Activated naive CD8-positive, alpha-beta T cell treated with anti-CD3 and anti-CD28 coated beads, Interleukin-2, amount 10 ng/mL, durations not matched to agents 7 days and 5 days (primary cell): ENCODE measurements at regions not wholly inside any gene's neighbourhood (a gene's known extent, or its start where the extent isn't known, plus 50 kb on each side); places are given as distances from the start of the nearest gene placed in this dataset.
A peak's percentile ranks its signal among the peaks of the same experiment; 100 is the strongest.

Experiments
- ATAC-seq: fragments of 150-1000 bp; cut with Tn5 transposase; one replicate; pipeline ENCODE4 v1.10.0; 2021; ENCODE audit warnings: low read depth, moderate library complexity
- POLR2A ChIA-PET: fragments of 350-600 bp; sonication (Branson Sonifier 250); formaldehyde crosslinking; loops from one replicate; lab custom pipeline; 2021; ENCODE audit warnings: antibody characterized with exemption; lab: Charles Lee
- DNase-seq: peaks from one replicate; pipeline ENCODE4 v3.0.0; 2021
- H3K27ac Mint-ChIP-seq: one replicate; pipeline ENCODE4 v1.8.0; 2022; ENCODE audit warnings: mild to moderate bottlenecking, mixed read lengths
- H3K27me3 Mint-ChIP-seq: one replicate; pipeline ENCODE4 v1.8.0; 2022; ENCODE audit warnings: mild to moderate bottlenecking, moderate library complexity, mixed read lengths
- H3K36me3 Mint-ChIP-seq: one replicate; pipeline ENCODE4 v1.8.0; 2021; ENCODE audit warnings: mild to moderate bottlenecking, mixed read lengths
- H3K4me1 Mint-ChIP-seq: one replicate; pipeline ENCODE4 v1.8.0; 2021; ENCODE audit warnings: mixed read lengths
- H3K4me3 Mint-ChIP-seq: one replicate; pipeline ENCODE4 v1.8.0; 2022; ENCODE audit warnings: mild to moderate bottlenecking, moderate library complexity, mixed read lengths
- H3K9me3 Mint-ChIP-seq: one replicate; pipeline ENCODE4 v1.8.0; 2021; ENCODE audit warnings: mixed read lengths

- Mint-ChIP-seq H3K9me3 (no peaks in the 10 kb centered on the region), H3K4me3 (peak overlapping the region; percentile 80), H3K27ac (peak overlapping the region; percentile 89), H3K4me1 (peaks cover 9% of the 10 kb centered on the region), H3K36me3 (no peaks in the 10 kb centered on the region), H3K27me3 (no peaks in the 10 kb centered on the region)
- POLR2A ChIA-PET, result interaction anchor here (0.9 to 1.9 kb wide), 5 partner anchors 20 to 164 kb away, joined by 3 to 10 read pairs (median 4); partner anchors contain the start of gene USP9X
- DNase-seq (no peak), ATAC-seq (peak; percentile 95)
Measured at GRCh38 chrX:40952855-40953254, 132.4 kb upstream of the USP9X start.

- Mint-ChIP-seq H3K36me3 (no peaks in the 10 kb centered on the region), H3K27ac (peak overlapping the region; percentile 89), H3K4me1 (peaks cover 9% of the 10 kb centered on the region), H3K9me3 (no peaks in the 10 kb centered on the region), H3K4me3 (peak overlapping the region; percentile 80), H3K27me3 (no peaks in the 10 kb centered on the region)
- ATAC-seq, result no peak
- POLR2A ChIA-PET, result interaction anchor here (1.3 to 1.9 kb wide), 3 partner anchors 57 to 163 kb away, joined by 4 to 10 read pairs (median 4); partner anchors contain the start of gene USP9X
- no peak for DNase-seq
Measured at GRCh38 chrX:40953369-40953768, 131.9 kb upstream of the USP9X start.

- Mint-ChIP-seq H3K9me3 (no peaks in the 10 kb centered on the region), H3K4me3 (no peak overlapping the region), H3K27me3 (no peaks in the 10 kb centered on the region), H3K36me3 (no peaks in the 10 kb centered on the region), H3K4me1 (no peaks in the 10 kb centered on the region), H3K27ac (no peak overlapping the region)
- POLR2A ChIA-PET, result no interaction called here
- no peak for DNase-seq
- no peak for ATAC-seq
Measured at GRCh38 chrX:40960041-40960440, 125.2 kb upstream of the USP9X start.

- peaks cover 1% of the 10 kb centered on the region for H3K36me3 Mint-ChIP-seq
- no peaks in the 10 kb centered on the region for H3K4me1 Mint-ChIP-seq
- H3K27ac Mint-ChIP-seq, result no peak overlapping the region
- DNase-seq, result no peak
- H3K9me3 Mint-ChIP-seq, result peaks cover 1% of the 10 kb centered on the region
- no peak overlapping the region for H3K4me3 Mint-ChIP-seq
- H3K27me3 Mint-ChIP-seq, result no peaks in the 10 kb centered on the region
- POLR2A ChIA-PET, result no interaction called here
- no peak for ATAC-seq
Measured at GRCh38 chrX:40962793-40963407, 122.3 kb upstream of the USP9X start.

- Mint-ChIP-seq H3K4me3 (no peak overlapping the region), H3K27ac (no peak overlapping the region), H3K27me3 (no peaks in the 10 kb centered on the region), H3K9me3 (peaks cover 1% of the 10 kb centered on the region), H3K4me1 (no peaks in the 10 kb centered on the region), H3K36me3 (peaks cover 1% of the 10 kb centered on the region)
- DNase-seq (no peak), ATAC-seq (no peak)
- POLR2A ChIA-PET, result no interaction called here
Measured at GRCh38 chrX:40964008-40964407, 121.2 kb upstream of the USP9X start.

- POLR2A ChIA-PET, result no interaction called here
- Mint-ChIP-seq H3K27ac (no peak overlapping the region), H3K4me1 (no peaks in the 10 kb centered on the region), H3K4me3 (no peak overlapping the region), H3K36me3 (peaks cover 1% of the 10 kb centered on the region), H3K9me3 (peaks cover 1% of the 10 kb centered on the region), H3K27me3 (no peaks in the 10 kb centered on the region)
- DNase-seq (no peak), ATAC-seq (no peak)
Measured at GRCh38 chrX:40964633-40965586, 120.3 kb upstream of the USP9X start.

GRCh38 chrX:40966213-40966820, 118.9 kb upstream of the USP9X start:
- Mint-ChIP-seq H3K9me3 (peaks cover 4% of the 10 kb centered on the region), H3K36me3 (peaks cover 1% of the 10 kb centered on the region), H3K27me3 (no peaks in the 10 kb centered on the region), H3K4me1 (no peaks in the 10 kb centered on the region), H3K4me3 (no peak overlapping the region), H3K27ac (no peak overlapping the region)
- ATAC-seq (no peak), DNase-seq (no peak)
- POLR2A ChIA-PET, result no interaction called here

- H3K4me1 Mint-ChIP-seq, result no peaks in the 10 kb centered on the region
- H3K4me3 Mint-ChIP-seq, result no peak overlapping the region
- no peak for ATAC-seq
- no peak for DNase-seq
- no peak overlapping the region for H3K27ac Mint-ChIP-seq
- peaks cover 1% of the 10 kb centered on the region for H3K36me3 Mint-ChIP-seq
- H3K27me3 Mint-ChIP-seq, result no peaks in the 10 kb centered on the region
- POLR2A ChIA-PET, result no interaction called here
- peaks cover 6% of the 10 kb centered on the region for H3K9me3 Mint-ChIP-seq
Measured at GRCh38 chrX:40968180-40968579, 117.1 kb upstream of the USP9X start.

GRCh38 chrX:40971736-40972135, 113.5 kb upstream of the USP9X start:
- H3K4me3 Mint-ChIP-seq, result no peak overlapping the region
- H3K36me3 Mint-ChIP-seq, result no peaks in the 10 kb centered on the region
- no peak for DNase-seq
- POLR2A ChIA-PET, result no interaction called here
- H3K4me1 Mint-ChIP-seq, result no peaks in the 10 kb centered on the region
- H3K27ac Mint-ChIP-seq, result no peak overlapping the region
- ATAC-seq, result no peak
- no peaks in the 10 kb centered on the region for H3K27me3 Mint-ChIP-seq
- H3K9me3 Mint-ChIP-seq, result peaks cover 5% of the 10 kb centered on the region

- Mint-ChIP-seq H3K27me3 (no peaks in the 10 kb centered on the region), H3K4me3 (no peak overlapping the region), H3K36me3 (no peaks in the 10 kb centered on the region), H3K4me1 (no peaks in the 10 kb centered on the region), H3K9me3 (peaks cover 9% of the 10 kb centered on the region), H3K27ac (no peak overlapping the region)
- ATAC-seq (no peak), DNase-seq (no peak)
- POLR2A ChIA-PET, result no interaction called here
Measured at GRCh38 chrX:40973619-40974018, 111.6 kb upstream of the USP9X start.

GRCh38 chrX:40975951-40976350, 109.3 kb upstream of the USP9X start:
- Mint-ChIP-seq H3K27me3 (no peaks in the 10 kb centered on the region), H3K9me3 (peaks cover 11% of the 10 kb centered on the region), H3K27ac (no peak overlapping the region), H3K4me3 (no peak overlapping the region), H3K4me1 (no peaks in the 10 kb centered on the region), H3K36me3 (no peaks in the 10 kb centered on the region)
- no peak for DNase-seq
- ATAC-seq, result no peak
- POLR2A ChIA-PET, result no interaction called here

GRCh38 chrX:40976981-40977380, 108.3 kb upstream of the USP9X start:
- Mint-ChIP-seq H3K4me3 (no peak overlapping the region), H3K36me3 (no peaks in the 10 kb centered on the region), H3K27ac (no peak overlapping the region), H3K9me3 (peaks cover 6% of the 10 kb centered on the region), H3K27me3 (no peaks in the 10 kb centered on the region), H3K4me1 (no peaks in the 10 kb centered on the region)
- no peak for ATAC-seq
- no peak for DNase-seq
- POLR2A ChIA-PET, result no interaction called here

GRCh38 chrX:40984962-40985361, 100.3 kb upstream of the USP9X start:
- ATAC-seq (no peak), DNase-seq (no peak)
- POLR2A ChIA-PET, result no interaction called here
- H3K36me3 Mint-ChIP-seq, result peaks cover 3% of the 10 kb centered on the region
- H3K9me3 Mint-ChIP-seq, result peaks cover 5% of the 10 kb centered on the region
- no peak overlapping the region for H3K27ac Mint-ChIP-seq
- no peaks in the 10 kb centered on the region for H3K27me3 Mint-ChIP-seq
- no peak overlapping the region for H3K4me3 Mint-ChIP-seq
- no peaks in the 10 kb centered on the region for H3K4me1 Mint-ChIP-seq
